Stimulated activated naive B cell treated with anti-CD40 and anti-IgM and Interleukin-4, amounts not matched to agents 10 μg/mL and 1 μg/mL and 100 μg/mL, for 72 hours (primary cell): ENCODE measurements at regions not wholly inside any gene's neighbourhood (a gene's known extent, or its start where the extent isn't known, plus 50 kb on each side); places are given as distances from the start of the nearest gene placed in this dataset.

Experiments used
- ATAC-seq, 2 donors: fragments of 150-1000 bp; cut with Tn5 transposase; replicated peaks; 2 replicates each; pipeline ENCODE4 v1.10.0; 2021; ENCODE audit warnings: moderate library complexity in 1 of 2
- DNase-seq: peaks from one replicate; pipeline ENCODE4 v3.0.0; 2021
- H3K27ac Mint-ChIP-seq: one replicate; pipeline ENCODE4 v1.8.0; 2022; ENCODE audit warnings: mild to moderate bottlenecking, mixed read lengths
- H3K27me3 Mint-ChIP-seq, 2 donors: one replicate each; pipeline ENCODE4 v1.8.0; 2022; ENCODE audit warnings: mixed read lengths in 2 of 2
- H3K36me3 Mint-ChIP-seq, 2 donors: one replicate each; pipeline ENCODE4 v1.8.0; 2022; ENCODE audit warnings: mixed read lengths in 2 of 2, mild to moderate bottlenecking in 1 of 2
- H3K4me1 Mint-ChIP-seq, 2 donors: one replicate each; pipeline ENCODE4 v1.8.0; 2022; ENCODE audit warnings: mixed read lengths in 2 of 2, mild to moderate bottlenecking in 1 of 2
- H3K4me3 Mint-ChIP-seq, 2 donors: one replicate each; pipeline ENCODE4 v1.8.0; 2022; ENCODE audit warnings: mild to moderate bottlenecking in 2 of 2, mixed read lengths in 2 of 2, moderate library complexity in 1 of 2
- H3K9me3 Mint-ChIP-seq, 2 donors: one replicate each; pipeline ENCODE4 v1.8.0; 2022; ENCODE audit warnings: mixed read lengths in 2 of 2, mild to moderate bottlenecking in 1 of 2

- Mint-ChIP-seq H3K36me3 (peaks cover 0 to 5% of the 10 kb centered on the region in 2 donors), H3K4me3 (no peak overlapping the region), H3K27me3 (peaks cover 14 to 17% of the 10 kb centered on the region in 2 donors), H3K9me3 (peaks cover 0 to 3% of the 10 kb centered on the region in 2 donors), H3K27ac (peak overlapping the region; percentile 44), H3K4me1 (peaks cover 16 to 37% of the 10 kb centered on the region in 2 donors)
- no peak for ATAC-seq
- no peak for DNase-seq
Measured at GRCh38 chr1:4016351-4017130, 116.5 kb upstream of the C1orf174 start.

DNA sequence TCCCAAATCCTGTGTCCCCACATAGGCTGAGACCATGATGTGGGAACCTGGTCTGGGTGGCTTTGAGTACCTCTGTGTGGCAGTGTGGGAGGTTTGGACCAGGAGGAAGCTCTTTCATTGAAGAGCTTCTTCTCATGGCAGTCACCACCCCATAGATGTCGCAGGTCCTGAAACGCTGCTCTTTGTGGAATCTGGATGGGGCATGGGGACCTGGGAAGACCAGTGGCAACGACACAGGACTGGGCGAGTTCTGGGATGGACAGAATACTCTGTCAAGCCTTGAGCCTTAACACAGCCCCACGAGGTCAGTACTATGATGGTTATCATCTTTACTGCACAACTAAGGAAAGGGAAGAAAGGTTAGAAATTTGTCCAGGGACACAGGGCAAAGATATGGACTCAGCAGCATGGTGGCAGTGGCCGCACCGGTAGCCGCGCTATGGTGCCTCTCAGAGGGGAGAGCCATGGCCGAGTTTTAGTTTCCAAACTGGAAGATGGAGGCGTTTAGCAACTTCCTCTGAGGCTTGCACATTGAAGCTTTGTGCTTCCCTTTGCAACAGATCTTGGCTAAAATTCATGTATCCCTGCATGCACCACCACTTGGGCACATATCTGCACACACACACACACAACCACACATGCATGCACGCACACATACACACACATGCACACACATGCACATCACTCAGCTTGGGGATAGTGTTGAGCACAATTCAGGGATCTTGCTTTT, 117.7 kb upstream of the C1orf174 start:
- Mint-ChIP-seq H3K36me3 (peaks cover 0 to 6% of the 10 kb centered on the region in 2 donors), H3K27me3 (peaks cover 17% of the 10 kb centered on the region in 2 donors), H3K9me3 (peaks cover 0 to 3% of the 10 kb centered on the region in 2 donors), H3K27ac (no peak overlapping the region), H3K4me1 (peaks cover 16 to 37% of the 10 kb centered on the region in 2 donors), H3K4me3 (no peak overlapping the region)
- DNase-seq, result no peak
- ATAC-seq, result no peak

DNA sequence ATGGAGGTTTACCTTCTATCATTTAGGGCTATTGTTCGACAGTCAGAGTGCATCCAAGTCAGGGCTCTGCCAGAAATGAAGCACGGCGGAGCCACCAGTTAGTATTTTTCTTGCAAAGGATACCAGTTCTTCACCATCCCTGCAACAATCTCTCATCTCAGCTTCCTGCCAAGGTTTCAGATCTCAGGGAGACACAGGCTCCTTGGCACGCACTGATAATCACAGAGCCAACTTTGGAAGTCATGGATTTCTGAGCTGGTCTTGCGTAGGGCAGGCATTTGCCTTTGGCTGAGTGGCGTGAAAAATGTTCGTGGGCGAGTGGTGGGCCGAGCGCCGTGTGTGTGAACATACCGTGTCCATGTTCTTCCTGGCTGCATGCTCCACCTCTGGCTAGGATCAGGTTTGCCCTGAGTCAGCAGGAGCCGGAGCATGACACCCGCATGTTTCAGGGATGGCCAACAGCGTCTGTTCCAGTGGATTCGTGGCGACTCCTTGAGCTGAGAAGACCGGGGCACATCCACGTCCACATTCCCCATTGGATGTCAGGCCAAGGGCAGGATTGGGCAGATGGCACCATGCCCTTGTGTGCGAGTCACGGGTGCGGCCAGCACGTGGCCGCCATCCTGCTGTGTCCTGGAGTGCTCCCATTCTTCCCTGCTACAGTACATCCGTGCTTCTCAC, 118.5 kb upstream of the C1orf174 start:
- H3K27ac Mint-ChIP-seq, result no peak overlapping the region
- H3K4me1 Mint-ChIP-seq, result peaks cover 13 to 34% of the 10 kb centered on the region in 2 donors
- peaks cover 0 to 3% of the 10 kb centered on the region in 2 donors for H3K9me3 Mint-ChIP-seq
- DNase-seq (no peak), ATAC-seq (no peak)
- peaks cover 17% of the 10 kb centered on the region in 2 donors for H3K27me3 Mint-ChIP-seq
- no peak overlapping the region for H3K4me3 Mint-ChIP-seq
- peaks cover 0 to 4% of the 10 kb centered on the region in 2 donors for H3K36me3 Mint-ChIP-seq

DNA sequence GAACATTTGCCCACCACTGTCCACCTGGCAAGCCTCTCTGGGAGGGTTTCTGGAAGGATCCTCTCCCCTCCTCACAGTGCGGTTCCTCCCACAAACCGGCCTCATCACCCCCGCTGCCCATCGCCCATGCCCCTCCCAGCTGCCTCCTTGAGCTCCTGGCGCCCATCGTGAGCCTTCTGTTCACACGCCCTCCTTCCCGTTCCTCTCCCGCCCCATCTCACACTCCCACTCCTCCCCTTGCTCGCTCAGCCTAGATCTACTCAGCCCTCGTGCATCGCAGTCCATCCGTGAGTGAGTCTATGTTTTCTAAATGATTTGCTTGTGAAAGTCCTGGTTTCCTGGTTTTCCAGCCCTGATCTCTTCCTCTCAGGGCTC, 119.1 kb upstream of the C1orf174 start:
- DNase-seq, result no peak
- Mint-ChIP-seq H3K4me3 (no peak overlapping the region), H3K27me3 (peaks cover 17% of the 10 kb centered on the region in 2 donors), H3K27ac (peak overlapping the region; percentile 9), H3K36me3 (peaks cover 0 to 4% of the 10 kb centered on the region in 2 donors), H3K9me3 (peaks cover 0 to 4% of the 10 kb centered on the region in 2 donors), H3K4me1 (peaks cover 13 to 35% of the 10 kb centered on the region in 2 donors)
- no peak for ATAC-seq

- Mint-ChIP-seq H3K4me1 (peaks cover 13 to 41% of the 10 kb centered on the region in 2 donors), H3K27ac (no peak overlapping the region), H3K27me3 (peaks cover 17% of the 10 kb centered on the region in 2 donors), H3K36me3 (peaks cover 0 to 4% of the 10 kb centered on the region in 2 donors), H3K4me3 (no peak overlapping the region), H3K9me3 (peaks cover 0 to 6% of the 10 kb centered on the region in 2 donors)
- DNase-seq, result no peak
- ATAC-seq, result no peak
Measured at GRCh38 chr1:4019606-4020331, 119.7 kb upstream of the C1orf174 start.

DNA sequence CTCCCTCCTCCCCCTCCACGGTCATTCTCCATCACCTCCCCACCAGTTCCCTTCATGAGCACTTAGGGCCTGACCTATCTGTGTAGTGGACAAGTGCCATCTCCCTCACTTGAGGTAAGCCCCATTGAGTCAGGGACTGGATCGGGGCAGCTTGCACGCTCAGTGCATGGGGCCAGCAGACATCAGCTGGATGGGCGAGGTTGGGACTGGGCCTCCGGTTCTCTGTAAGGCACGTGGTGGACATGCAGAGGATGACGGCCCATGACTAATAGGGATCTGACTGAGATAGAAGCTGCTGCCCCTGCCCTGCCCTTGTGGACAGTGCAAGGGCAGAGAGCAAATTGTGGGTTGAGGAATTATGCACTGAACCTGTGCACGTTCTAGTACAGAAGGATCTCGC, 120.4 kb upstream of the C1orf174 start:
- H3K27me3 Mint-ChIP-seq, result peaks cover 17% of the 10 kb centered on the region in 2 donors
- H3K36me3 Mint-ChIP-seq, result peaks cover 0 to 4% of the 10 kb centered on the region in 2 donors
- H3K27ac Mint-ChIP-seq, result no peak overlapping the region
- ATAC-seq (no peak), DNase-seq (no peak)
- peaks cover 19 to 48% of the 10 kb centered on the region in 2 donors for H3K4me1 Mint-ChIP-seq
- peaks cover 0 to 6% of the 10 kb centered on the region in 2 donors for H3K9me3 Mint-ChIP-seq
- no peak overlapping the region for H3K4me3 Mint-ChIP-seq

- DNase-seq (no peak), ATAC-seq (no peak)
- H3K9me3 Mint-ChIP-seq, result peaks cover 0 to 6% of the 10 kb centered on the region in 2 donors
- H3K4me1 Mint-ChIP-seq, result peaks cover 21 to 49% of the 10 kb centered on the region in 2 donors
- no peak overlapping the region for H3K27ac Mint-ChIP-seq
- H3K36me3 Mint-ChIP-seq, result peaks cover 2 to 6% of the 10 kb centered on the region in 2 donors
- peaks cover 17% of the 10 kb centered on the region in 2 donors for H3K27me3 Mint-ChIP-seq
- no peak overlapping the region for H3K4me3 Mint-ChIP-seq
Measured at GRCh38 chr1:4021136-4021973, 121.3 kb upstream of the C1orf174 start.

GRCh38 chr1:4021974-4022268, 121.8 kb upstream of the C1orf174 start:
- Mint-ChIP-seq H3K4me3 (no peak overlapping the region), H3K27ac (no peak overlapping the region), H3K27me3 (peaks cover 17% of the 10 kb centered on the region in 2 donors), H3K4me1 (peaks cover 18 to 47% of the 10 kb centered on the region in 2 donors), H3K9me3 (peaks cover 0 to 6% of the 10 kb centered on the region in 2 donors), H3K36me3 (peaks cover 2 to 6% of the 10 kb centered on the region in 2 donors)
- DNase-seq, result no peak
- no peak for ATAC-seq

DNA sequence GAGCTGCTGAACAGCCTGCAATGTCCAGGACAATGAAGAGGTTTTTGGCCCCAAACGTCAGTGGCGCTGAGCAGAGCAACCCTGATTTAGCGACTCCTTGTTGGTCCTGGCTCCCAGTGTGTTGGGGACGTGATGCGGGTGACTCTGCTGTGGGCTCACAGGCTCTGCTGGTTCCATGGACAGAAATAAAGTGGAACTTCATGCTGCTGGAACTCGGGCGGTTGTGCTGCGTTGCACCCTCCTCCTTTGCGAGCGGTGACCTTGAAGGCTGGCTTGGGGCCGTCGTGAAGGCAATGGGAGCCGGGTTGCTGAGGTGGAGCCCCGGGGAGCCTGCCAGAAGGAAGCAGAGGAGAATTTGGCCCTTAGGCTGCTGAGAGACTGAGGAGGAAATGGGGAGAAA, 122.6 kb upstream of the C1orf174 start:
- H3K27me3 Mint-ChIP-seq, result peaks cover 17% of the 10 kb centered on the region in 2 donors
- peaks cover 0 to 6% of the 10 kb centered on the region in 2 donors for H3K9me3 Mint-ChIP-seq
- H3K36me3 Mint-ChIP-seq, result peaks cover 2 to 6% of the 10 kb centered on the region in 2 donors
- DNase-seq, result no peak
- H3K4me1 Mint-ChIP-seq, result peaks cover 22 to 48% of the 10 kb centered on the region in 2 donors
- no peak overlapping the region for H3K27ac Mint-ChIP-seq
- no peak overlapping the region for H3K4me3 Mint-ChIP-seq
- no peak for ATAC-seq

- peaks cover 29 to 54% of the 10 kb centered on the region in 2 donors for H3K4me1 Mint-ChIP-seq
- H3K4me3 Mint-ChIP-seq, result no peak overlapping the region
- peaks cover 17% of the 10 kb centered on the region in 2 donors for H3K27me3 Mint-ChIP-seq
- no peak for DNase-seq
- H3K9me3 Mint-ChIP-seq, result peaks cover 0 to 6% of the 10 kb centered on the region in 2 donors
- peaks cover 2 to 6% of the 10 kb centered on the region in 2 donors for H3K36me3 Mint-ChIP-seq
- no peak for ATAC-seq
- H3K27ac Mint-ChIP-seq, result no peak overlapping the region
Measured at GRCh38 chr1:4023678-4024077, 123.6 kb upstream of the C1orf174 start.

DNA sequence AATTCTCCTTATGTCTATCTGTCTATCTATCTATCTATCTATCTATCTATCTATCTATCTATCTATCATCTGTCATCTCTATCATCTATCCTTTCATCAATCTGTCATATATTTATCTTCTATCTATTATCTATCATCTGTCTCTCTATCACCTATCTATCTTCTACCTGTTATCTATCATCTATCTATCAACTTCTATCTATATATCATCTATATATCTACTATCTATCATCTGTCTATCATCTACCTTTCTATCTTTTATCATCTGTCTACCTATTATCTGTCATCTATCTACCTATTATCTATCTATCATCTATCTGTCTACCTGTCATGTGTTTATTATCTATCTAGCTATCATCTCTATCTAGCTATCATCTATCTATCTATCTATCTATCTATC, 124.7 kb upstream of the C1orf174 start:
- Mint-ChIP-seq H3K4me3 (no peak overlapping the region), H3K36me3 (peaks cover 4 to 5% of the 10 kb centered on the region in 2 donors), H3K9me3 (peaks cover 0 to 6% of the 10 kb centered on the region in 2 donors), H3K4me1 (peaks cover 34 to 59% of the 10 kb centered on the region in 2 donors), H3K27me3 (peaks cover 8 to 9% of the 10 kb centered on the region in 2 donors), H3K27ac (no peak overlapping the region)
- no peak for ATAC-seq
- no peak for DNase-seq

- no peak overlapping the region for H3K4me3 Mint-ChIP-seq
- H3K36me3 Mint-ChIP-seq, result peaks cover 5 to 7% of the 10 kb centered on the region in 2 donors
- DNase-seq, result no peak
- peaks cover 0 to 5% of the 10 kb centered on the region in 2 donors for H3K27me3 Mint-ChIP-seq
- H3K4me1 Mint-ChIP-seq, result peaks cover 32 to 64% of the 10 kb centered on the region in 2 donors
- H3K9me3 Mint-ChIP-seq, result peaks cover 0 to 9% of the 10 kb centered on the region in 2 donors
- ATAC-seq, result no peak
- peak overlapping the region; percentile 76 for H3K27ac Mint-ChIP-seq
Measured at GRCh38 chr1:4025752-4026151, 125.7 kb upstream of the C1orf174 start.

DNA sequence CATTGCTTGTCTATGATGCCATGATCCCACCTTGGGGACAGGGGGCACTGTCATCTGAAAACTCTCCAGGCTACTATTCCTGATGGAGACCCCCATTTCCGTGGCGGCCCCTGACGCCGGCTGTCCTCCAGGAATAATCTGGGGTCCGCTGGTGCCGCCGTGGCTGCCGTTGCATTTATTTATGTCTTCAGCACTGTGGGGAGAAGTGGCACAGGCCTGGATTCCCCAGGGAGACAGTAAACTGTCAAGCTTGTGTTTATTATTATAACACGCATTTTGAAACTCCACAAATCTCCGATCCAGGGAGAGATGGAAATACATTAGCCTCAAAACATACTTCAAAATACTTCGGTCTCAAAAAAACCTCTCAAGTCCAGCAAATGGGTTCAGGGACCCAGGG, 126.9 kb upstream of the C1orf174 start:
- Mint-ChIP-seq H3K9me3 (peaks cover 0 to 12% of the 10 kb centered on the region in 2 donors), H3K36me3 (peaks cover 9% of the 10 kb centered on the region in 2 donors), H3K4me3 (peak overlapping the region; percentile 49 to 57), H3K4me1 (peaks cover 34 to 64% of the 10 kb centered on the region in 2 donors), H3K27ac (peak overlapping the region; percentile 42), H3K27me3 (no peaks in the 10 kb centered on the region)
- DNase-seq (no peak), ATAC-seq (peak; percentile 58 to 59)
